ENCODE measurements at regions not wholly inside any gene's neighbourhood (a gene's known extent, or its start where the extent isn't known, plus 50 kb on each side); places are given as distances from the start of the nearest gene placed in this dataset.
A peak's percentile ranks its signal among the peaks of the same experiment; 100 is the strongest.
"Not testable (repeated sequence)": the region's sequence is repeated elsewhere in the genome, so short reads cannot be mapped to it uniquely, and the experiment has no call there.

DNA sequence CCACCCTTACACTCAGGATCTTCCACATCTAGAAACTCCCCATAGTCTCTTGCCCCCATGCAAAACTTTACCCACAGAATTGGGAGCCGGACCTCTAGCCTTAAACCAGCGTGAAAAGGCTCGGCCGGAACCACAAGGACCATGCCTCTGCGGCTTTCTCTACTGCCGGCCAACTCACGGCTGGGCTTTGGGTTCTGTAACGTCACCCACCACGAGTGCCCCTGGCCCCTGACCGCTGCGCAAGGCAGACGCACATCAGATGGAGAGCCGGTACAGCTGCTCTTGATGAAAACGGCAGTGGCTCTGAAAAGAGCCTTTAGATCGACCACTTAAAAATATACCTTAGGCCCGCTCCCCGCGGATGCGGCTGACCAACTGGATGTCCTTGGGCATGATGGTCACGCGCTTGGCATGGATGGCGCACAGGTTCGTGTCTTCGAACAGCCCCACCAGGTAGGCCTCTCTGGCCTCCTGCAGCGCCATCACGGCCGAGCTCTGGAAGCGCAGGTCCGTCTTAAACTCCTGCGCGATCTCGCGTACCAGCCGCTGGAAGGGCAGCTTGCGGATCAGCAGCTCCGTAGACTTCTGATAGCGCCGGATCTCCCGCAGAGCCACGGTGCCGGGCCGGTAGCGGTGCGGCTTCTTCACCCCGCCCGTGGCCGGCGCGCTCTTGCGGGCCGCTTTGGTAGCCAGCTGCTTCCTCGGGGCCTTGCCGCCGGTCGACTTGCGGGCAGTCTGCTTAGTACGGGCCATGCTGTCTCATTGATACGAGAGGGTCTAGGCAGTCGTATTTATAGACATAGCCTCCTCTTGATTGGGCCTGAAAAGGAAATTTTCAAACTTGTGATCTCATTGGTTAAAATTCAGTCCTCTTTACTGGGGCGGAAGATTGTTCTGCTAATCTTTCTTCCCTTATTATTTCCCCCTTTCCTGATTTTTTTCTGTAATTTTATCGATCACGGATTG lies 66.3 kb downstream of the FAM72C start:
- Histone ChIP-seq H3K4me3 (ENCODE audit: low read depth in 1 of 3, low read length in 3 of 3) (peak overlapping the region in 1 of 3 donors; percentile 13), H3K27ac (ENCODE audit: low read depth in 1 of 3, low read length in 2 of 3) (peak overlapping the region in 1 of 3 donors; percentile 54)
- H3K27me3 ChIP-seq (ENCODE audit: control insufficient read depth in 3 of 3, insufficient read depth in 3 of 3, low read length in 3 of 3); H3K9me3 ChIP-seq (ENCODE audit: control insufficient read depth in 2 of 2, insufficient read depth in 1 of 2, low read depth in 1 of 2, low read length in 1 of 2); FAIRE-seq; H3K36me3 ChIP-seq (ENCODE audit: control insufficient read depth in 3 of 3, insufficient read depth in 2 of 3, low read depth in 1 of 3, low read length in 3 of 3); H3K4me1 ChIP-seq (ENCODE audit: control insufficient read depth in 3 of 3, insufficient read depth in 2 of 3, low read depth in 1 of 3, low read length in 2 of 3): not testable (repeated sequence)
- DNase-seq = peak in 1 of 2 donors; percentile 30
- 2 to 18% (median 13%) methylated on average over 33 to 53 of the region's 62 CpGs for WGBS, 3 donors

DNA sequence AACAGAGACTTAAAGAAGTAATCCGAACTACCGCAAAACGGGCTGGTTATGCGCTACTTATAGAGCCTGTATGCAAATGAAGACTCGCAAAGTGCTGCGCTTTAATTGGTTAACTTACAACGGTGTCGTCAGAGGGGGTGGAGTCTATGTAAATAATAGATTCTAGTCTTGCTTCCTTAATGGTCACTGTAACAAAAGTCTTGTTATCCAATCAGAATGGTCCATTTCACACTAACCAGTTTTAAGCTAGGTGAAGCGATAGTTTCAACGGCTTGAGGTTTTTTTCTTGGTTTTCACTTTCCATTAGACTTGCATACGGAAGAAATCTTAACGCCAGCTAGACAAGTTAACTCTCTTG lies 67.2 kb downstream of the FAM72C start:
- not testable (repeated sequence) for H3K9me3 ChIP-seq (ENCODE audit: control insufficient read depth in 2 of 2, insufficient read depth in 1 of 2, low read depth in 1 of 2, low read length in 1 of 2); H3K27ac ChIP-seq (ENCODE audit: low read depth in 1 of 3, low read length in 2 of 3); DNase-seq; H3K4me1 ChIP-seq (ENCODE audit: control insufficient read depth in 3 of 3, insufficient read depth in 2 of 3, low read depth in 1 of 3, low read length in 2 of 3); H3K4me3 ChIP-seq (ENCODE audit: low read depth in 1 of 3, low read length in 3 of 3); H3K36me3 ChIP-seq (ENCODE audit: control insufficient read depth in 3 of 3, insufficient read depth in 2 of 3, low read depth in 1 of 3, low read length in 3 of 3); H3K27me3 ChIP-seq (ENCODE audit: control insufficient read depth in 3 of 3, insufficient read depth in 3 of 3, low read length in 3 of 3); FAIRE-seq
- WGBS, 3 donors = 1 to 9% (median 5%) methylated on average over 7 to 8 of the region's 12 CpGs

DNA sequence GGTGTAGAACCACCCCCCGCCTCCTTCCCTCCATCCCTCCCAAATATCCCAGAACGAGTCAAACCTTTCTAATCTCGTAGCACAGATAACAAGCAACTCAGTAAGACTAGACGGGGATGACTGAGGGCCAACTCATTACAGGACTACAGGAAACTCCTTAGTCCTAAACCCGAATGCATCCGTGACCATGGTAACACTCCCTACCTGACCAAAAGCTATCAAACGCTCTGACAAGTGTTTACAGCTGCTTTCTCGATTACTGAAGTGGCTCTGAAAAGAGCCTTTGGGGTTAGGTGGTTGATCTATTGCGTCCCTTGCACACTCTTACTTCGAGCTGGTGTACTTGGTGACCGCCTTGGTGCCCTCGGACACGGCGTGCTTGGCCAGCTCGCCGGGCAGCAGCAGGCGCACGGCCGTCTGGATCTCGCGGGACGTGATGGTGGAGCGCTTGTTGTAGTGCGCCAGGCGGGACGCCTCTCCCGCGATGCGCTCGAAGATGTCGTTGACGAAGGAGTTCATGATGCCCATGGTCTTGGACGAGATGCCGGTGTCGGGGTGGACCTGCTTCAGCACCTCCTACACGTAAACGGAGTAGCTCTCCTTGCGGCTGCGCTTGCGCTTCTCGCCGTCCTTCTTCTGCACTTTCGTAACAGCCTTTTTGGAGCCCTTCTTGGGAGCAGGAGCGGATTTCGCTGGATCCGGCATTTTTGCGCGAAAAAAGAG lies 67.7 kb downstream of the FAM72C start:
- not testable (repeated sequence) for H3K27ac ChIP-seq (ENCODE audit: low read depth in 1 of 3, low read length in 2 of 3); FAIRE-seq; H3K36me3 ChIP-seq (ENCODE audit: control insufficient read depth in 3 of 3, insufficient read depth in 2 of 3, low read depth in 1 of 3, low read length in 3 of 3); H3K9me3 ChIP-seq (ENCODE audit: control insufficient read depth in 2 of 2, insufficient read depth in 1 of 2, low read depth in 1 of 2, low read length in 1 of 2); H3K27me3 ChIP-seq (ENCODE audit: control insufficient read depth in 3 of 3, insufficient read depth in 3 of 3, low read length in 3 of 3); H3K4me3 ChIP-seq (ENCODE audit: low read depth in 1 of 3, low read length in 3 of 3); H3K4me1 ChIP-seq (ENCODE audit: control insufficient read depth in 3 of 3, insufficient read depth in 2 of 3, low read depth in 1 of 3, low read length in 2 of 3)
- WGBS, 3 donors = 25 to 32% (median 26%) methylated on average over 32 to 41 of the region's 48 CpGs
- peak in 1 of 2 donors; percentile 27 for DNase-seq

DNA sequence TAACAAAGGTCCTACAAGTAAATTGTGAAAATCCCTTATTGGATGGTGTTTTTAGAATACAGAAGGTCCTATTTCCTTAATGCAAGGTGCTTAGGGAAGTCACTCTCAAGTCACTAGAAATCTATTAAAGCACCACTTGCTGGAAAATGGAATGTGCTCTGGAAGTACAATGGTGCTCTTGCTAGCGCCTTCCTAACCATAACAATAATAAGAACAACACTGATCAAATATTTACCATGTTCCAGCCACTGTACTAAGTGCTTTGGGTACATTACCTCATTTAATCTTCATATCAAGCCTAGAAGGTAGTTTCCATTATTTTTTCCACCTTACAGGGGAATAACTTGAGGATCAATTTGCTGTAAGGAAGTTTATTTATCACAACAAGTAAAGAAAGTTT lies 75.4 kb downstream of the FAM72C start:
- not testable (repeated sequence) for H3K27me3 ChIP-seq (ENCODE audit: control insufficient read depth in 3 of 3, insufficient read depth in 3 of 3, low read length in 3 of 3); H3K4me1 ChIP-seq (ENCODE audit: control insufficient read depth in 3 of 3, insufficient read depth in 2 of 3, low read depth in 1 of 3, low read length in 2 of 3); H3K9me3 ChIP-seq (ENCODE audit: control insufficient read depth in 2 of 2, insufficient read depth in 1 of 2, low read depth in 1 of 2, low read length in 1 of 2); FAIRE-seq; DNase-seq; H3K27ac ChIP-seq (ENCODE audit: low read depth in 1 of 3, low read length in 2 of 3); H3K36me3 ChIP-seq (ENCODE audit: control insufficient read depth in 3 of 3, insufficient read depth in 2 of 3, low read depth in 1 of 3, low read length in 3 of 3); H3K4me3 ChIP-seq (ENCODE audit: low read depth in 1 of 3, low read length in 3 of 3)
- no CpG with 5 or more reads among the region's 1 CpG for WGBS, 3 donors

- H3K4me3 ChIP-seq (ENCODE audit: low read depth in 1 of 3, low read length in 3 of 3); H3K27me3 ChIP-seq (ENCODE audit: control insufficient read depth in 3 of 3, insufficient read depth in 3 of 3, low read length in 3 of 3); H3K9me3 ChIP-seq (ENCODE audit: control insufficient read depth in 2 of 2, insufficient read depth in 1 of 2, low read depth in 1 of 2, low read length in 1 of 2); H3K27ac ChIP-seq (ENCODE audit: low read depth in 1 of 3, low read length in 2 of 3); H3K4me1 ChIP-seq (ENCODE audit: control insufficient read depth in 3 of 3, insufficient read depth in 2 of 3, low read depth in 1 of 3, low read length in 2 of 3); H3K36me3 ChIP-seq (ENCODE audit: control insufficient read depth in 3 of 3, insufficient read depth in 2 of 3, low read depth in 1 of 3, low read length in 3 of 3); FAIRE-seq: not testable (repeated sequence)
- WGBS, 3 donors = 0 to 4% (median 3%) methylated on average over 6 to 31 of the region's 53 CpGs
- peak; percentile 31 to 55 for DNase-seq
These were observed 86.7 kb downstream of the FAM72C start for GRCh38 chr1:143884932-143885574.

GRCh38 chr1:143884532-143884931 lies 87.3 kb downstream of the FAM72C start:
- not testable (repeated sequence) for H3K4me3 ChIP-seq (ENCODE audit: low read depth in 1 of 3, low read length in 3 of 3); H3K27ac ChIP-seq (ENCODE audit: low read depth in 1 of 3, low read length in 2 of 3); FAIRE-seq; DNase-seq; H3K4me1 ChIP-seq (ENCODE audit: control insufficient read depth in 3 of 3, insufficient read depth in 2 of 3, low read depth in 1 of 3, low read length in 2 of 3); H3K9me3 ChIP-seq (ENCODE audit: control insufficient read depth in 2 of 2, insufficient read depth in 1 of 2, low read depth in 1 of 2, low read length in 1 of 2); H3K36me3 ChIP-seq (ENCODE audit: control insufficient read depth in 3 of 3, insufficient read depth in 2 of 3, low read depth in 1 of 3, low read length in 3 of 3); H3K27me3 ChIP-seq (ENCODE audit: control insufficient read depth in 3 of 3, insufficient read depth in 3 of 3, low read length in 3 of 3)
- 0% methylated on average over 13 to 19 of the region's 38 CpGs for WGBS, 3 donors

DNA sequence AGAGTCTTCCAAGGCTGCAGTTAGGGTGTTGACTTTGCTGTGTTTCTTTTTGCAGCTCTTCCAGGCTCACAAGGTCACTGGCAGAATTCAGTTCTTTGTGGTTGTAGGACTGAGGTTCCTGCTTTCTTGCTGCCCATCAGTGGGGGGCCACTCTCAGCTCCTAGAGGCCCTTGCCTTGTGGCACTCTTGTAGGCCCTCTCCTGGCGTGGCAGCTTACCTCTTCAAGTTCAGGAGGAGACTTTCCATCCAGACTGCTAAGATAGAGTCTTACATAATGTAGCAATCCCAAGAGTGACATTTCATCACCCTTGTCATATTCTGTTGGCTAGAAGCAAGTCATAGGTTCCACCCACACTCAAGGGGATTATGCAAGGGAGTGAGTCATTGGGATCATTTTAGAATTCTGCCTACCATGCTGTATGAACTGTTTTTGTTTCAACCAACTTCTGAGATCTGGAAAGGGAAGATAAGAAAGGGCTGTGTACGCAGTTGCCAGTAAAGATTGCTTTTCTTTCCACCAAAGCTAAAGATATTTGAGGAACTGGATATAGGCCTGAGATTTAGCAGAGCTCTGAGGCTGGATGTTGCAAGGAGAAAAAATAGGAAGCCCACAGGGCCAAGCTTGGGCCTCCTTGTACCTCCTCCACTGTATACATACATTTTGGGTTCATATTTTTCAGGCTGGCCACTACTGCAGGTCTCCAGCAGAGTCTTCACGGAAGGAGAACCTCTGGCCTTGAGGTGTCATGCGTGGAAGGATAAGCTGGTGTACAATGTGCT lies 91.8 kb downstream of the FAM72C start:
- not testable (repeated sequence) for H3K36me3 ChIP-seq (ENCODE audit: control insufficient read depth in 3 of 3, insufficient read depth in 2 of 3, low read depth in 1 of 3, low read length in 3 of 3); H3K27ac ChIP-seq (ENCODE audit: low read depth in 1 of 3, low read length in 2 of 3); H3K4me3 ChIP-seq (ENCODE audit: low read depth in 1 of 3, low read length in 3 of 3); H3K27me3 ChIP-seq (ENCODE audit: control insufficient read depth in 3 of 3, insufficient read depth in 3 of 3, low read length in 3 of 3); H3K9me3 ChIP-seq (ENCODE audit: control insufficient read depth in 2 of 2, insufficient read depth in 1 of 2, low read depth in 1 of 2, low read length in 1 of 2); FAIRE-seq; H3K4me1 ChIP-seq (ENCODE audit: control insufficient read depth in 3 of 3, insufficient read depth in 2 of 3, low read depth in 1 of 3, low read length in 2 of 3); DNase-seq
- 71 to 92% (median 88%) methylated on average over 1 to 2 of the region's 4 CpGs for WGBS, 3 donors

DNA sequence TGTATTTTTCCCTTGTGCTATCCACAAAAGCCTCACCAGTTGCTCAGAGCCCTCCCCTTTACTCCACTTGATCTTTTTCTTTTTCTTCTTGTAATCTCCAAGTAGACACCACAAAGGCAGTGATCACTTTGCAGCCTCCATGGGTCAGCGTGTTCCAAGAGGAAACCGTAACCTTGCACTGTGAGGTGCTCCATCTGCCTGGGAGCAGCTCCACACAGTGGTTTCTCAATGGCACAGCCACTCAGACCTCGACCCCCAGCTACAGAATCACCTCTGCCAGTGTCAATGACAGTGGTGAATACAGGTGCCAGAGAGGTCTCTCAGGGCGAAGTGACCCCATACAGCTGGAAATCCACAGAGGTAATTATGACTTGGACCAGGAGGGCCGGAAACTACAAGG lies 95.8 kb downstream of the FAM72C start:
- not testable (repeated sequence) for H3K9me3 ChIP-seq (ENCODE audit: control insufficient read depth in 2 of 2, insufficient read depth in 1 of 2, low read depth in 1 of 2, low read length in 1 of 2); H3K27ac ChIP-seq (ENCODE audit: low read depth in 1 of 3, low read length in 2 of 3); FAIRE-seq; H3K4me3 ChIP-seq (ENCODE audit: low read depth in 1 of 3, low read length in 3 of 3); DNase-seq; H3K36me3 ChIP-seq (ENCODE audit: control insufficient read depth in 3 of 3, insufficient read depth in 2 of 3, low read depth in 1 of 3, low read length in 3 of 3); H3K4me1 ChIP-seq (ENCODE audit: control insufficient read depth in 3 of 3, insufficient read depth in 2 of 3, low read depth in 1 of 3, low read length in 2 of 3); H3K27me3 ChIP-seq (ENCODE audit: control insufficient read depth in 3 of 3, insufficient read depth in 3 of 3, low read length in 3 of 3)
- 70% methylated on average over 1 of the region's 5 CpGs; no CpG with 5 or more reads in 2 of the 3 donors for WGBS, 3 donors
